WI38 (cell line): ENCODE measurements at regions not wholly inside any gene's neighbourhood (a gene's known extent, or its start where the extent isn't known, plus 50 kb on each side); places are given as distances from the start of the nearest gene placed in this dataset.

Experiments
- H3K4me3 ChIP-seq: 2 replicates; pipeline ENCODE4 v1.5.1; 2011; ENCODE audit warnings: low read depth, mild to moderate bottlenecking, control low read depth, low read length
- CTCF ChIP-seq: IDR thresholded peaks from 2 replicates; pipeline ENCODE4 v1.5.1; 2012; ENCODE audit warnings: low read depth, mild to moderate bottlenecking, control low read depth, low read length

- no peak for TF ChIP-seq CTCF
Measured at GRCh38 chr1:56429288-56429687, 150.1 kb downstream of the PLPP3 start.

DNA sequence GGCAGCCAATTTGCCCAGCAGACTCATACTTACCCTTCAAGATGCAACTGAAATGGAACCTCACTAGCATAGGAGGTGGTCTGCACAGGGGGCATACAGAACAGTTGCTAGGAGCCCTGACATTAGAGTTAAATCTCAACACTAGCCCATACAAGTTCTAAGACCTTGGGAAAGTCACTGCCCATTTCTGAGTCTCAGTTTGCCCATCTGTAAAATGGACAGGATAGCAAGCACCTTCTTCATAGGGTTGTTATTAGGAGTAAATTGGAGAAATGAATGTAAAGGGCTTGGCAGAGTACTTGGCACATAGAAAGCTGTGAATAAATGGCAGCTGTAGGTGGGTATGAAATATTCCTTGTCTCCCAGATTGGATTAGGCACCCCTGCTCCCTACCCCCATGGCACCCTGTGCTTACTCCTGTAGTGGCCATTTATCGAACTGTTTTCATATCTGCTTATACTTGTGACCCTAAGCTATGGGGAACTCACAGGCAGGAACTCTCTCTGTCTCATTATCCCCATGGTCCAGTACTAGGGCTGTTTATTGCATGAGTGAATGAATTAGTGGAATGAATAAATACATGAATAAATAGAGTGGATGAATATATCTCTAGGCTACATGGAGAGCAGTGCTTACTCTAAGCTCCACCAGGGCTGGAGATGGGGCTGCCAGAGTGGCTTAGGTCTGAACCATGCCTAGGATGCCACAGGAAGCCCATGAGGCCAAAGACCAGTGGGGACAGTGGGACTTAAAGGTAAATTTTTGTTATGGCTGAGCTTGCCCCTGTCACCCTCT is 152.6 kb downstream of the PLPP3 start:
- no peak overlapping the region for H3K4me3 ChIP-seq
- TF ChIP-seq CTCF = no peak

More at GRCh38 chr1:56429288-56429687, 150.1 kb downstream of the PLPP3 start:
- H3K4me3 ChIP-seq = no peak overlapping the region

DNA sequence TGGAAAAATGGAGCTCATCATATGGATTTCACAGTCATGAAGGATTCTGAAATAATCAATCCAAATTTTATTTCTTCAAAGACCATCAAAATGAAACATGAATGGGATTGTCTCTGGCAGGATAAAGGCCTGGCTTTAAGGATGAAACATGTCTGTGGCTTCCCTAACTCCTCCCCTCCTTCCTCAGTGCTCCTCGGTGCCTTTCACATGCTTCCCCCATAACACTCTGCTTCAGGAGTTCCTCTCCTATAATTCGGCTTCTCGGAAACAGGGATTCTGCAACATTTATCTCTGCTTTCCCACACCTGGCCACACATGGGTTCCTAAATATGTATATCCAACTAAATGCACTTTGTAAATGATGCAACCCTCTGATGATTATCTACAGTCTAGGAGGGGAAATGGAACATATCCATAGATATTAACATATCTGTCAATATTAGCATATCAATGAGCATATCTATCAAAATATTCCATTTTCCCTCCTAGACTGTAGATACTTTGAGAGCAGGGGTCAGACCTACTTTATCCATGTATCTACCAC is 153.8 kb downstream of the PLPP3 start:
- no peak for TF ChIP-seq CTCF
- no peak overlapping the region for H3K4me3 ChIP-seq

GRCh38 chr1:56424744-56425493 is 154.4 kb downstream of the PLPP3 start:
- TF ChIP-seq CTCF = no peak
- no peak overlapping the region for H3K4me3 ChIP-seq

DNA sequence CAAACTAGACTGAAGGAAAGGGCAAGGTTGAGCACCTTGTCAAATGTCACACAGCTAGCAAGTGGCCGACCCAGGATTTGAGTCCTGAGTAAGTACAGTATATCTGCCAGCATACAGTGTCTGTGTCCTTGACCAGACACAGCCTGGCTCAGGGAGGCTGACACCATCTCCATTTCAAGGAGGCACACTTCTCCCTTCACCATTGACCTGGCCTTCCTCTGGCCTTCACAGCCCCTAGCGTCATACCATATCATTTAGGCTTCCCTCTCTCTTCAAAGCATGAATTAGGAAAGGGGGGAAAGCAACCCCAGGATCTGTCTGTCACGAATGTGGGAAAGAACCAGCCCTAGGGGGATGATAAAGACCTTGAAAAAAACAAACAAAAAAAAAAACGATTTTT is 155.6 kb downstream of the PLPP3 start:
- TF ChIP-seq CTCF = no peak
- H3K4me3 ChIP-seq = no peak overlapping the region

- no peak for TF ChIP-seq CTCF
- H3K4me3 ChIP-seq = no peak overlapping the region
Measured at GRCh38 chr1:56418151-56418631, 161.2 kb downstream of the PLPP3 start.

GRCh38 chr1:56417646-56418045 is 161.7 kb downstream of the PLPP3 start:
- TF ChIP-seq CTCF = no peak
- no peak overlapping the region for H3K4me3 ChIP-seq
